GM10248 (cell line): ENCODE measurements at regions not wholly inside any gene's neighbourhood (a gene's known extent, or its start where the extent isn't known, plus 50 kb on each side); places are given as distances from the start of the nearest gene placed in this dataset.

ENCODE experiments used
- CTCF ChIA-PET: fragments of 300-600 bp; sonication (Branson Sonifier 250); formaldehyde crosslinking; extraction: SDS; loops from one replicate; lab custom pipeline; 2021; ENCODE audit warnings: antibody characterized with exemption; lab: Yijun Ruan, JAX
- POLR2A ChIA-PET: fragments of 350-650 bp; sonication (Branson Sonifier 250); formaldehyde crosslinking; extraction: SDS; loops from one replicate; lab custom pipeline; 2020; ENCODE audit warnings: antibody characterized with exemption; lab: Yijun Ruan, JAX
- DNase-seq: peaks from one replicate; pipeline ENCODE4 v3.0.0; 2012; ENCODE audit errors: extremely low spot score
- CTCF ChIP-seq: IDR thresholded peaks from 2 replicates; pipeline ENCODE4 v1.5.1; 2012; ENCODE audit warnings: mild to moderate bottlenecking, low read depth; ENCODE audit errors: extremely low read depth, missing control alignments, control extremely low read depth

- POLR2A ChIA-PET, result no interaction called here
- no peak for TF ChIP-seq CTCF
- CTCF ChIA-PET, result interaction anchor here (1.9 kb wide), 1 partner anchor 8 kb away, joined by 7 read pairs; no protein-coding TSS in a partner anchor
- peak; percentile 29 for DNase-seq
Observed at GRCh38 chr2:57726294-57726693, 320.3 kb upstream of the VRK2 start.

DNA sequence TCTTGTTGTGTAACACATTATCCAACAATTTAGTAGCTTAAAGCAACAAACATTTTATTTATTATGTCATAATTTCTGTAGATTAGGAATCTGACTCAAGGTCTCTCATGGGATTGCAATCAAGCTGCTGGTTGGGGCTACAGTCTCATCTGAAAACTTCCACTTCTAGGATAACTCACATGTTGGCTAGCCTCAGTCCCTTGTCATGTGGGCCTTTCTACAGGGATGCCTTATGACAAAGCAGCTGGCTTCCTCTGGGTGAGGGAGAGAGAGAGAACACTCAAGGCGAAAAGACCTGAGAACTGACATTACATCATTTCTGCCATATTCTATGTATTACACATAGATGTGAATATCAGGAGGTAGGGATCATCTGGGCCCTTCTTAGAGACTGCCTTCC, 317.9 kb upstream of the VRK2 start:
- POLR2A ChIA-PET, result no interaction called here
- no peak for TF ChIP-seq CTCF
- no peak for DNase-seq
- CTCF ChIA-PET, result interaction anchor here (1.6 kb wide), 1 partner anchor 719 kb away, joined by 4 read pairs; no protein-coding TSS in a partner anchor

DNA sequence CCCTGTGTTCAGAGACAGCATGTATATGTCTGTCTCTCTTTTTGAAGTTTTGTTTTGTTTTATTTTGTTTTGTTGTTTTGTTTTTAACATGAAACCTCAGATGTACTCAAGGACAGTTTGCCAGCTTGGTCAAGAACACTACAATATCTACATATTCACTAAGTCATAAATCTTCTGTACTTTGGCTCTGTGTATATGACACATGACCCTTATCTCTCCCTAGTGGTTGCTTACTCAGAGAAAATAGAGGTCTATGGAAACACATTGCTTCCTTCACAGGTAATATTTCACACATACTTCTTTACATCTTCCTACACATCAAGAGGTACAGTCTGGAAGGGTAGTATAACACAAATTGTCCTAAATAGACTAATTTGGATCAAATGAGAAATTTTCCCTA, 312.6 kb upstream of the VRK2 start:
- no peak for TF ChIP-seq CTCF
- no peak for DNase-seq
- CTCF ChIA-PET, result no interaction called here
- POLR2A ChIA-PET, result no interaction called here

DNA sequence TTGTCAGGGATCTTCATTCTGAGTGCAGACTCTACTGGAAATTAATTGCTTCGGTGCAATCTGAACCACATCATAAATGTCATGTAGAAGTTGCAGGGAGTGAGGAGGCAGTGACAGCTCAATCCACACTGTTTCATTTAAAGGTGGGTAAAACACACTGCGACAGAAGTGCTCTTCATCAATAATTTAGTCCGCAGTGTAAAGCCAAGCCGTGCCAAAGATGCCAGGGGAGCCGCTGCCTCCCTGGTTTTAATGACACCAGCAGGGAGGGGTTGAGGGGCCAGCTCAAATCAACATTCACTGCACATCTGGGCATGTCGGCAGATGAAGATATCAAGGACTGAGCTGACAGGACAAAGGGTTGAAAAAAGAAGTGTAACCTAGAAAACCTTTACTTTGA, 305.7 kb upstream of the VRK2 start:
- ChIA-PET CTCF (interaction anchor here (1.4 to 2.0 kb wide), 2 partner anchors 8 to 20 kb away, joined by 6 read pairs; no protein-coding TSS in a partner anchor), POLR2A (no interaction called here)
- no peak for DNase-seq
- TF ChIP-seq CTCF, result no peak

DNA sequence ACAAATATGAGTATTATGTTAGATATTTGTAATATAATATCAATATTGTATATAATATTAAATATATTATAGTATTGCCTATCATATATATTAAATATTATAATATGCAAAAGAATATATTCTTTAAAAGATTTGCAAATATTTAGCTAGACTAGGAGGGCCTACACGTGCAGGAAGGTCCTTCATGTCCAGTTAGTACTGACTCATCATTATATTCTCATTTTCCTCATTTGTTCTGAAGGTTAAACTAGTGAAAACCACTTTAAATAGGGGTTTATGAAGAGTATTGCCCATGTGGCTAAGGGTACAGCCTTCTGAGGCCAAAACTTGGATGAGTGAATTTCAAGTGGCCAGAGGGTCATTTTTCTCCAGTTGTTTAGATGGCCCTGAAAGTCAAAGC, 293.0 kb upstream of the VRK2 start:
- POLR2A ChIA-PET, result no interaction called here
- no peak for DNase-seq
- CTCF ChIA-PET, result interaction anchor here (1.5 to 1.8 kb wide), 2 partner anchors 21 to 33 kb away, joined by 3 to 5 read pairs; no protein-coding TSS in a partner anchor
- TF ChIP-seq CTCF, result no peak

- ChIA-PET POLR2A (no interaction called here), CTCF (interaction anchor here (0.8 to 2.8 kb wide), 13 partner anchors 9 to 1035 kb away, joined by 3 to 28 read pairs (median 4); no protein-coding TSS in a partner anchor)
- no peak for TF ChIP-seq CTCF
- DNase-seq, result no peak
Observed at GRCh38 chr2:57758686-57759085, 287.9 kb upstream of the VRK2 start.

GRCh38 chr2:57759131-57759530, 287.5 kb upstream of the VRK2 start:
- ChIA-PET CTCF (interaction anchor here (0.8 to 2.8 kb wide), 22 partner anchors 9 to 1035 kb away, joined by 3 to 28 read pairs (median 4); no protein-coding TSS in a partner anchor), POLR2A (no interaction called here)
- TF ChIP-seq CTCF, result no peak
- DNase-seq, result no peak
